ENCODE measurements at regions not wholly inside any gene's neighbourhood (a gene's known extent, or its start where the extent isn't known, plus 50 kb on each side); places are given as distances from the start of the nearest gene placed in this dataset.

- Mint-ChIP-seq H3K36me3 (ENCODE audit: insufficient read depth in 1 of 3, low read depth in 3 of 3) (peaks cover 0 to 5% (median 2%) of the 10 kb centered on the region in 3 experiments; a peak in 4 of 7 replicates), H3K27ac (no peak overlapping the region), H3K9me3 (peaks cover 6 to 9% of the 10 kb centered on the region in 2 experiments; a peak in 4 of 5 replicates), H3K4me1 (peaks cover 7 to 10% of the 10 kb centered on the region in 2 experiments), H3K27me3 (ENCODE audit: low read depth) (no peaks in the 10 kb centered on the region), H3K4me3 (no peak overlapping the region)
- DNase-seq: no peak
- H3K9me3 ChIP-seq (ENCODE audit: control insufficient read depth, low read depth, low read length): no peaks in the 10 kb centered on the region
- no peak overlapping the region for H2BK15ac ChIP-seq (ENCODE audit: low read depth, low read length)
- no peak overlapping the region for H2BK120ac ChIP-seq (ENCODE audit: low read depth, low read length, poor library complexity, severe bottlenecking)
- H3K23me2 ChIP-seq (ENCODE audit: insufficient read length, low read depth, low read length, poor library complexity, severe bottlenecking): no peaks in the 10 kb centered on the region
- no peak overlapping the region for H3K56ac ChIP-seq (ENCODE audit: insufficient read length, low read depth, low read length)
- no peaks in the 10 kb centered on the region for H4K20me1 ChIP-seq (ENCODE audit: control insufficient read depth, insufficient read depth, insufficient read length)
- no peak overlapping the region for H3K18ac ChIP-seq (ENCODE audit: insufficient read length, low read depth, low read length)
- no CpG with 5 or more reads among the region's 1 CpG for WGBS (ENCODE audit: extremely low coverage, insufficient read length, low lambda C conversion rate)
- no peak overlapping the region for H3K23ac ChIP-seq (ENCODE audit: insufficient read length, low read depth, low read length)
- no peaks in the 10 kb centered on the region for H3K79me1 ChIP-seq (ENCODE audit: insufficient read depth, low read depth, low read length, poor library complexity, severe bottlenecking)
- no peak overlapping the region for H3K9ac ChIP-seq (ENCODE audit: extremely low read depth, insufficient read length, low read length)
- no peak overlapping the region for H2BK5ac ChIP-seq (ENCODE audit: insufficient read length, low read length)
- no peak overlapping the region for H2AK5ac ChIP-seq (ENCODE audit: insufficient read length, low read length)
- H3K27me3 ChIP-seq (ENCODE audit: insufficient read depth, low read length): no peaks in the 10 kb centered on the region
- no peak overlapping the region for H4K5ac ChIP-seq (ENCODE audit: insufficient read length, low read depth, low read length)
- H3K79me2 ChIP-seq (ENCODE audit: insufficient read depth, low read length): no peaks in the 10 kb centered on the region
- H4K91ac ChIP-seq (ENCODE audit: insufficient read length, low read depth, low read length): no peak overlapping the region
- H3K4ac ChIP-seq (ENCODE audit: low read depth, low read length): no peak overlapping the region
- H2BK20ac ChIP-seq (ENCODE audit: low read depth, low read length, poor library complexity, severe bottlenecking): no peak overlapping the region
- no peaks in the 10 kb centered on the region for H3K4me1 ChIP-seq (ENCODE audit: insufficient read depth, low read length)
- no peak overlapping the region for H3K14ac ChIP-seq (ENCODE audit: insufficient read depth, low read length)
- H4K8ac ChIP-seq (replicated peaks; ENCODE audit: insufficient read length, low read depth, low read length): no peak overlapping the region
- no peak overlapping the region for H3K27ac ChIP-seq (ENCODE audit: insufficient read length, low read depth, low read length)
- H2AFZ ChIP-seq (ENCODE audit: low read length): no peak overlapping the region
- H2BK12ac ChIP-seq (ENCODE audit: insufficient read length, low read depth, low read length): no peak overlapping the region
- TF ChIP-seq CTCF (conservative IDR thresholded peaks at IDR 0.05): no peak
- no peak overlapping the region for H3K4me2 ChIP-seq (ENCODE audit: insufficient read depth, insufficient read length, low read length)
- H3T11ph ChIP-seq (ENCODE audit: low read length): no peak overlapping the region
Observed at GRCh38 chr7:116403265-116403664, 96.3 kb upstream of the CAV2 start.

All from H9 (cell line).